ENCODE measurements at regions not wholly inside any gene's neighbourhood (a gene's known extent, or its start where the extent isn't known, plus 50 kb on each side); places are given as distances from the start of the nearest gene placed in this dataset.

DNA sequence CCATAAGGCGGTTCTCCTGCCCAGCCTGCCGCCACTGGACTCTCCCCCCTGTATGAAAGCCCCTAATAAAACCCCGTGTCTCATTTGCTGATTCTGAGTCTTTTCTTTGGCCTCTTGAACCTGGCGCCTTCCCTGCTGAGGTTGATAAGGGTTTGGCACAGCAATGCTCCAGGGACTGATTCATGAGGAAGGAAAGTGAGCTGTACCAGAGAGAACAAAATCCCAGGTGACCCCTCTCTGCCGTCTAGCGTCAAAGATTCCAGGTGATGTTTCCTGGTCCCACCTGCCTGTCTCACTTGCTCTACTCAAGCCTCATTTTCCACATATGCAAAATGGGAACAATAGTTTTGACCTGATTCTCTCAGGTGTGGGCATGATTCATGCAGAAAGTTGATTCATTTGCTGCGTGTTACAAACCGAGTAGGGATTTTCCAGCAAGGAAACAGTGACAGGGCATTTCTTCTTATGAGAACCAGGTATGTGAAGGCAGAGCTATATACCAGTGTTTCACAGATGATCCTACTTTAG, 730.6 kb upstream of the IGFBP3 start:
- TF ChIP-seq, protein P1, sequence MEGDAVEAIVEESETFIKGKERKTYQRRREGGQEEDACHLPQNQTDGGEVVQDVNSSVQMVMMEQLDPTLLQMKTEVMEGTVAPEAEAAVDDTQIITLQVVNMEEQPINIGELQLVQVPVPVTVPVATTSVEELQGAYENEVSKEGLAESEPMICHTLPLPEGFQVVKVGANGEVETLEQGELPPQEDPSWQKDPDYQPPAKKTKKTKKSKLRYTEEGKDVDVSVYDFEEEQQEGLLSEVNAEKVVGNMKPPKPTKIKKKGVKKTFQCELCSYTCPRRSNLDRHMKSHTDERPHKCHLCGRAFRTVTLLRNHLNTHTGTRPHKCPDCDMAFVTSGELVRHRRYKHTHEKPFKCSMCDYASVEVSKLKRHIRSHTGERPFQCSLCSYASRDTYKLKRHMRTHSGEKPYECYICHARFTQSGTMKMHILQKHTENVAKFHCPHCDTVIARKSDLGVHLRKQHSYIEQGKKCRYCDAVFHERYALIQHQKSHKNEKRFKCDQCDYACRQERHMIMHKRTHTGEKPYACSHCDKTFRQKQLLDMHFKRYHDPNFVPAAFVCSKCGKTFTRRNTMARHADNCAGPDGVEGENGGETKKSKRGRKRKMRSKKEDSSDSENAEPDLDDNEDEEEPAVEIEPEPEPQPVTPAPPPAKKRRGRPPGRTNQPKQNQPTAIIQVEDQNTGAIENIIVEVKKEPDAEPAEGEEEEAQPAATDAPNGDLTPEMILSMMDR (IDR thresholded peaks at IDR 0.05) = no peak
- no peak for TF ChIP-seq POLR2A (IDR thresholded peaks at IDR 0.05)
